Retinal pigment epithelial cell (primary cell): ENCODE measurements at regions not wholly inside any gene's neighbourhood (a gene's known extent, or its start where the extent isn't known, plus 50 kb on each side); places are given as distances from the start of the nearest gene placed in this dataset.

Experiments used
- DNase-seq: peaks from one replicate; pipeline ENCODE4 v3.0.0-alpha.2; 2010; ENCODE audit warnings: low read depth
- H3K4me3 ChIP-seq: 2 replicates; pipeline ENCODE4 v1.5.1; 2011; ENCODE audit warnings: mild to moderate bottlenecking, low read length, control low read depth, moderate library complexity
- TF ChIP-seq, protein P1 (sequence below): conservative IDR thresholded peaks from 2 replicates; pipeline ENCODE4 v1.5.1; 2011; ENCODE audit warnings: low read depth, low read length, control low read depth, inconsistent platforms

DNA sequence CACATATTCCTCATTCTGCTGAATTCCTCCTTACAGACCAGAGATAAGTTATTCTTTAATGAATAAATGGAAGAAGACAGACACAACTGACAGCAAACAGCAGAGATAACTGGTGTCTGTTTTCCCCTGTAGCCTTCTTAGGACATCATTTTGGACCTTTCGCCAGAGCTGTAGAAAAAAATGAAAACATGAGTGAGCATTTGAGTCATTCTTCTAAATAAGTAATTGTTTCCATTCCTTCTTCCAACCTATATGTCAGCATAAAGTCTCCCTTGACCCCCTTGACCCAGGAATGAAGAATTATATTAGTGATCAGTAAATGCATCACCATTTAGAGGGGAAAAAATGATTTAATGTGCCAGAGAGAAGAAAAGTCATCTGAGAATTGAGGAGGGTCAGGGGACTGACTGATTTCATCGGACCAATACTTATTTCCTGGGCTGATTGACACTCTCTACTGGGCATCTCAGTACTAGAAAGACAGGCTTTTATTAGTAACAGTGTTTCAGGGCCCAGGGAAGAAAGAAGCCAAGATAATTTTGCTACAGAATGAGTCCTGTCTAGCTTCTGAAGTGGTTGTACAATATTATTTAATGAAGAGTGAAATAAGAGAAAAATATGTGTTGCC, 597.0 kb downstream of the PSAT1 start:
- no peak overlapping the region for H3K4me3 ChIP-seq
- DNase-seq, result no peak
- TF ChIP-seq, protein P1, sequence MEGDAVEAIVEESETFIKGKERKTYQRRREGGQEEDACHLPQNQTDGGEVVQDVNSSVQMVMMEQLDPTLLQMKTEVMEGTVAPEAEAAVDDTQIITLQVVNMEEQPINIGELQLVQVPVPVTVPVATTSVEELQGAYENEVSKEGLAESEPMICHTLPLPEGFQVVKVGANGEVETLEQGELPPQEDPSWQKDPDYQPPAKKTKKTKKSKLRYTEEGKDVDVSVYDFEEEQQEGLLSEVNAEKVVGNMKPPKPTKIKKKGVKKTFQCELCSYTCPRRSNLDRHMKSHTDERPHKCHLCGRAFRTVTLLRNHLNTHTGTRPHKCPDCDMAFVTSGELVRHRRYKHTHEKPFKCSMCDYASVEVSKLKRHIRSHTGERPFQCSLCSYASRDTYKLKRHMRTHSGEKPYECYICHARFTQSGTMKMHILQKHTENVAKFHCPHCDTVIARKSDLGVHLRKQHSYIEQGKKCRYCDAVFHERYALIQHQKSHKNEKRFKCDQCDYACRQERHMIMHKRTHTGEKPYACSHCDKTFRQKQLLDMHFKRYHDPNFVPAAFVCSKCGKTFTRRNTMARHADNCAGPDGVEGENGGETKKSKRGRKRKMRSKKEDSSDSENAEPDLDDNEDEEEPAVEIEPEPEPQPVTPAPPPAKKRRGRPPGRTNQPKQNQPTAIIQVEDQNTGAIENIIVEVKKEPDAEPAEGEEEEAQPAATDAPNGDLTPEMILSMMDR, result no peak

DNA sequence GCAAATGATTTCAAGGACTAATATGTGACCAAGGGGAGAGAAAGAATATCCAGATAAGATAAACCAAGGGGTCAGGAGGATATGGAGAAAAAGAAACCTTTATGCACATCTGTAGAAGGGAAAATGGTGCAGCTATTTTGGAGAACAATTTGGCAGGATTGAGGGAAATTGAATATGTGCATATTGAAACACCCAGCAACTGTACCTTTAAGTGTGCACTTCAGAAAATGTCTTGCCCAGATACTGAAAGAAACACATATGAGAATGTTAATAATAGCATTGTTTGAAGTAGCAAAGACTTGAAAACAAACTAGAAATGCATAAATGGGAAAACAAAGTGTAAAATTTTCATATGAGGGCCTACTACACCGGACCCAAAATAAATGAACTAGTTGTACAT, 599.6 kb downstream of the PSAT1 start:
- H3K4me3 ChIP-seq, result no peak overlapping the region
- DNase-seq, result no peak
- TF ChIP-seq, protein P1, result no peak

DNA sequence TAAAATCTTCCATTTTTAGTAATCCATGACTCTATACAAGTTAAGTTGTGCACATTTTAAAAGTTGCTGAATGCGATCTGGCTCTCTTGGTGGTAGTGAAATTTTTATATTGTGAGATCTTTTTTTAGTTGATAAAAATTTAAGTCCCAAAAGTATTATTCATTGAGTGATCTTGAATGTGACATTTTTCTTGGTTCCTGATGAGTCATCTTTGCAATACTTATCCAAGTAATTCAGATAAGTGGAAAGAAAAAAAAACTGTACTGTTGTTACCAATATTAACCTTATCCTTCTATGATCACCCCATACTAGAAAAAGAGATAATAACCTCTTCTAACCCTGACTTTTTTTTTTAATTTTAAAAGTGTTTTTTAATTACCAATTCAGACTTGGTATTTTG, 601.3 kb downstream of the PSAT1 start:
- H3K4me3 ChIP-seq, result no peak overlapping the region
- no peak for DNase-seq
- TF ChIP-seq, protein P1, result no peak

DNA sequence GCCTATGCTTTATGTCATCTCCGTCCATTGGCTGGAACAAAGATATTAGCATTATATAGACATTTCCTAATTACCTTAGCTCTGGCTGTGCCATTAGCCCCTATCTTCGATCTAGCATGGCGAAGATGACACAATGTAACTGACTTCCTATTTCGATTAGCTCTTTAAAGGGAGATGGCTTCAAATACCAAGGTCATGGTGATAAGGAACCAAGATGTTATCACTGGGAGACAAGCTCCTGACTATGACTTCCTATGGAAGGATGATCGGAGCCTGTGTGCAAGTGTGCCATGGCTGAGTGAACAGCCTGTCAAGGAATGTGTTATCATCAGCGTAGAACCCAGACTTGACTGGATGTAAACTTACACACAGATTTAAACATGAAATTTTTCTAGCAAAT, 602.1 kb downstream of the PSAT1 start:
- TF ChIP-seq, protein P1, result no peak
- no peak for DNase-seq
- H3K4me3 ChIP-seq, result no peak overlapping the region

DNA sequence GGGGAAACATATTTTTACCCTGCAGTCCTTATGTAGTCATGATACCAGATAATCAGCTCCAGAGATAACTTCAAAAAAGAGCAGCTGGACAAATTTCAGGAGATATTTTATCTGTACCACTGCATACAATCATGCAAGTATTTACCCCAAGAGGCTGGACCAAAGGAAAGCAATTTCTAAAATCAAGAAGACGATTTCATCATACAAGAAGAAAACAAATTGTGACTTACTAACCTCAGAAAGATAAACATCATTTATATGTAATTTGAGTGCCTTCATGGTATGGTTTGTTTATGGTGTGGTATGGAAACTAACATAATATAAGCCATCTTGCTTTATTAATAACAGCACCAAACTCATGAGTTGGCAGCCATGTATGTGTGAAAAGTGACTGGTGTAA, 603.6 kb downstream of the PSAT1 start:
- DNase-seq, result no peak
- TF ChIP-seq, protein P1, result no peak
- no peak overlapping the region for H3K4me3 ChIP-seq

DNA sequence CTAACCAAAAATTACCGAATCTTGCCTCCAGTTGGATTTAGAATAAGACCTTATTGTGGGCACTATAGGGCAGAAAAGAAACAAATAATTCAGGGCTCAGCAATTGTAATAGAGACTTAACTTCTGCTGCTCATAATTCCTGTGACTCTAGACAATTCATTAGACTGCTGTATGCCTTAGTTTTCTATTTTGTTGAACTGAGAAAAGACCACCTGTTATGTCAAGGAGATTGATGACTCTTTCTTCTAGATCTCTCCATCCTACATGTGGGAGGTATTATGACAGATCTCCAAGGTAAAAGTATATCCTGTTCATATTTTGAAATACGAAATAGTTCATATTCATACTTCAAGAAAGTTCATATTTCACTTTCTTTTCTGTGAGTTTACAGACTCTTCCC, 605.1 kb downstream of the PSAT1 start:
- DNase-seq, result no peak
- H3K4me3 ChIP-seq, result no peak overlapping the region
- TF ChIP-seq, protein P1, result no peak

DNA sequence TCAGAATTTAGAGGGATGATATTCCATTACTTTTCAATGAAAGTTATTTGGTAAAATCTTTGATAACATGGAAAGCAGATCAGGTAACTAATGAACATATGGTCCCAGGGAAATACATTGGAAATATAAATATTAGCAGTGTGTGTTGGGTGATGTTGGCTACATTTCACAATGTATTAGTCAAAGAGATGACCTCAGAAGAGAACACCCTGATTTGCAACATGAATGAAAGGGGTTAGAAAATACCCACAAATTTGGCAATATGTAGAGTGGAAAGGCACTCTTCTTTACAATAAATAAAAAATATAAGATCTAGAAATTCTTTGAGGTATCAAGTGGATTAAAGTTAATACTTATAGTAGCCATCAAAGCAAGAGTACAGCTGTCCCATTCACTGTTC, 606.7 kb downstream of the PSAT1 start:
- TF ChIP-seq, protein P1, result no peak
- no peak for DNase-seq
- H3K4me3 ChIP-seq, result no peak overlapping the region
